Vagina (tissue), 2 donors: ENCODE measurements at regions not wholly inside any gene's neighbourhood (a gene's known extent, or its start where the extent isn't known, plus 50 kb on each side); places are given as distances from the start of the nearest gene placed in this dataset.

Experiments
- CTCF ChIP-seq, 3 experiments: fragments of 450-650 bp in 2 of 3; fragments of 200-600 bp in 1 of 3; sonication (generic) in 1 of 3; IDR thresholded peaks; one replicate each; pipeline ENCODE4 v1.5.1; 2017 to 2019; ENCODE audit warnings: antibody characterized with exemption in 3 of 3, mild to moderate bottlenecking in 2 of 3, moderate library complexity in 2 of 3
- POLR2A ChIP-seq, 2 donors: fragments of 450-650 bp; IDR thresholded peaks; one replicate each; pipeline ENCODE4 v1.6.1; 2017; ENCODE audit warnings: antibody characterized with exemption in 2 of 2, mild to moderate bottlenecking in 2 of 2, moderate library complexity in 2 of 2
- POLR2AphosphoS5 ChIP-seq, 2 donors: sonication (generic); formaldehyde crosslinking; IDR thresholded peaks; one replicate each; pipeline ENCODE4 v1.9.0; 2017; ENCODE audit warnings: antibody characterized with exemption in 2 of 2, mild to moderate bottlenecking in 2 of 2, low read depth in 1 of 2; ENCODE audit not compliant: insufficient read depth in 1 of 2

- TF ChIP-seq CTCF (IDR thresholded peaks at IDR 0.05) (no peak), POLR2A (IDR thresholded peaks at IDR 0.05) (no peak), POLR2AphosphoS5 (IDR thresholded peaks at IDR 0.05; ENCODE audit: insufficient read depth in 1 of 2, low read depth in 1 of 2) (no peak)
Measured at GRCh38 chr2:180208841-180209240, 201.7 kb upstream of the CWC22 start.
